ENCODE measurements at regions not wholly inside any gene's neighbourhood (a gene's known extent, or its start where the extent isn't known, plus 50 kb on each side); places are given as distances from the start of the nearest gene placed in this dataset.

DNA sequence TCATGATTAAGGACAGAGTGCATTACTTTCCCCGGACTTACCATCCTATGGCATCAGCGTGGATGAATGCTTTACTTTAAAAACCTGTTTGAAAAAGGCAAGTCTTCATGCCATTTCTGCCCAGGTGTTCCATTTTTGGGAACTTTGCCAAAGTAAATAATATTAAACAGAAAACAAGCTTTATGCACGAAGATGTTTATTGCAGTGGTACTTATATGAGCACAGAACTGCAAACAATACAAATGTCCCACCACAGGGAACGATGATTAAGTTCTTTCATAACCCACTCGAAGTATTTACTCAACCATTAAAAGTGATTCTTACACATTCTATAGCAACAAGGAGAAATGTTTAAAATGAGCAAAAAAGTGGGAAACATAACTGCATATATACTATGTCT lies 109.7 kb upstream of the GDF10 start:
- no peak for DNase-seq

DNA sequence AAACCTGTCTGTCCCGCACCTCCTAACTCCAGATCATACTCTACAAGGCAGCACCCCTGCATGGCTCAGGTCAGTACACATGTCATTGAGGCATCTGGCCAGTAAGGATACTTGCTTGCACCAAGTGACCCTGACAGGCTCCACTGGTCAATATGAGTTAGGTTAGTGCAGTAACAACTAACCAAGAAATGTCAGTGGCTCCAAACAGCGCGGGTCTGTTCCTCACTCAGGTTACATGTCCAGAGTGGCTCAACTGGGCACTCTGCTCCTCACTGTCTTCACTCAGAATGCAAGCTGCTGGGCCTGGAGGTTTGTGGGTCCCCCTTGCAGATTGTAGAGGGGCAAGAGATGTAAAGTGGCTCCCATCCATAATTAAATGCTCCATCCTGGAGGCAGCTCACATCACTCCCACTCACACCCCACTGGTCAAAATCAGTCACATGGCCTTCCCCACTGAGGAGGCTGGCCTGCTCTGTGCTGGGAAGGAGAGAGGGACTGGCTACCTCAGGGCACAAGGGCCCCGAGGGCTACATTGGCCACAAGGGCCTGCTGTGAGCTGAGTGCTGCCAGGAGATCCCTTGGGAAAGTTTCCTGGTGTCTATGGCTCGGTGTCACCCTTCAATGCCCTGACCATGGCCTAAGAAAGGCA lies 109.1 kb upstream of the GDF10 start:
- no peak for DNase-seq

DNA sequence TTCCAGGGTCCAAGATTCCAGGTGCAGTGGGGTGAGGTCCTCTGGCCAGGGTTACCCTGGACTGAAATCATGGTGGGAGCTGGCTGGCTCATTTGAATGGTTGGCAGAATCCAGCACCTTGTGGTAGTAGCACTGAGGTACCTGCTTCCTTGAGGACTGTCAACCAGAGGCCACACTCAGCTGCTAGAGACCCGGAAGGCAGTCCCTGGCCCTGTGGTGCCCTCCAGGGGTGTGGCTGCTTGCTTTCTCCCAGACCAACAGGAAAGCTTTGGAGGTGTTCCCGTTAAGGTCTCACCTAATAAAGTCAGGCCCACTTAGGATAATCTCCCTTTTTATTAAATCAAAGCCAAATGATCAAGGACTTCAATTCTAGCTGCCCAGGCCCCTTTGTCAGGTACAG lies 107.7 kb upstream of the GDF10 start:
- no peak for DNase-seq

DNA sequence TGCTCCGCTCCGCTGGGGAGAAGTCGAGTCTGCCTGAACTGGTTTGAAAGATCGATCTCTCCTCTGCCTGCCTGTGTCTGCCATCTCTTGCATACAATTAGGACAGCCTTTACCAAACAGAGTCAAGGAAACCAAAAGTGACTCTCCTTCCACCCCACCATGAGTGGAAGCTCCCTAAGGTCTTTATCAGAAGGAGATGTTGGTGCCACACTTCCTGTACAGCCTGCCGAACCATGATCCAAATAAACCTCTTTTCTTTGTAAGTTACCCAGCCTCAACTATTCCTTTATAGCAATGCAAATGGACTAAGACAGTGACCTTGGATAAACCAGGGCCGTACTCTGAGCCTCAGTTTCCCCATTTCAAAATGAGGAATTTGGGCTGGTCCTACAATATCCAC lies 106.3 kb upstream of the GDF10 start:
- no peak for DNase-seq

DNA sequence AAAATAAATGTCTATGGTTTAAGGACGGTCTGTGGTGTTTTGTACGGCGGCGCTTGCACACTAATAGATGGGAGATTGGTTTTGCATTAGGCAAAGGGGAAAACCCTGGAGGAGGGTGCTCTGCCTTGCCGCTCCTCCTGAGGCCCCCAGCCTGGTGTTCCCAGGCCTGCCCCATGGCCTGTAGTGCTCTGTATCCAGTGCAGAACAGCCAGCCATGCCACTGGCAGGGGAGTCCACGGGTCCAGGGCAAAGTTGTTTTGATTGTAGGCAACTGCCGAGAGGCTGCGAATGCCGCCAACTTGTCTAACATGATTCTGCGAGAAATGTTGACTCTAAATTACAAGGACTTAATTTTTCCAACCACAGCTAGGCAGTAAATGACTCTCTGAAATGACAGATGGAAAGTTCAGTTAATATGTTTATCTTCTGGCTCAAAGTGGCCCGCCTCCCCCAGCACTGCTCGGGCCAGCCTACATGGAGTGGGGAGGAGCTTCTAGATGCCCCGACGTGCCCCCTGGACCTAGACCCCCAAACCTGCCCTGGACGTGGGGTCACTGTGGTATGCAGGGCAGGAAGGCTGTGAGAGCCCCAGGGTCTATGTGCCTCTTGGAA lies 104.6 kb upstream of the GDF10 start:
- DNase-seq, result no peak

DNA sequence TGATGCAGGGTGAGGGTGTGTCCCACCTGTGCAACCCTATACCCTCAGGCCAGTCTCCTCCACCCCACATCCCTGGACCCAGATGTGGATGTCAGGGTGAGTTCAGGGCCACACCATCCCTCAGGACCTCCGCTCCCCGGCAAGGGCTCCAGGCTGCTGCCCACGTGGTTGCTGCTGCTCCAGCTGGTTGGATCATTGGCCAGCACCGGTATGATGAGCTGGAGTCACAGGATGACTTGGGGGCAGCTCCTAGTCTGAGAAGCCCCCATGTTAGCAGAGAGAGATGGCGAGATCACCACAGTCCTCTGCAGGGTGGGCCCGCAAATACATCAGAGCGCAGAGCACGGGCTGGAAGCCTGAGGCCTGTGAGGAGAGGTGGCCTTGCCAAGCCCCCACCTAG lies 103.3 kb upstream of the GDF10 start:
- DNase-seq, result no peak

DNA sequence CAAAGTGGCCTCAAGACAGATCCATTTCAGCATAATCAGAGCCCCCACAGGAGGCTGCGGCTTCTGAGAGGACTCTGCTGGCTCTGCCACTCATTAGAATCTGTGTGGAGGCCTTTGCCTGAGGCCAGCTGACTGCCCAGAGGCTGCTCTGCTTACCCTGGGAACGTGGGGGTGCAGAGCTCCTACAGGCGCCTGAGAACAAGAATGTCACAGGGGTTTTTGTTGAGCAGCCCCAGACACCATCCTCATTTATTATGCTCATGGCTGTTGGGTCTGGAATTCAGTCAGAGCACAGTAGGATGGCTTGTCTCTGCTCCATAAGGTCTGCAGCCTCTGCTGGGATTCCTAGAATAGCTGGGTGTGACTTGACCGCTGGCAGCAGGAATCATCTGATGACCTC lies 101.8 kb upstream of the GDF10 start:
- DNase-seq, result no peak

DNA sequence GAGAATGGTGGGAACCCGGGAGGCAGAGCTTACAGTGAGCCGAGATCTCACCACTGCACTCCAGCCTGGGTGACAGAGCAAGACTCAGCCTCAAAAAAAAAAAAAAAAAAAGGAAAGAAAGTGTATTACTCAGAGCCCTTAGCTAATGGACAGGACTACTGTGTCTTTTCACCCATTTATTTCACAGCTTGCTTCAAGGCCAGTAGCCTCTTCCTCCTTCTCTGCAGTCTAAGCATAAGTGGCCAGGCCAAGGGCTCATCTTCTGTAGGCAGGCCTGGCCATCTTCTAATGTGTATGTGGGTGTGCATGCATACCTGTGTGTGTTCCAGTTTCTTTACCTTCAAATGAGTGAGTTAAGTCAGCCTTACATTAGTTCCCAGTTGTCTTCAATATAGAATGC lies 94.8 kb upstream of the GDF10 start:
- no peak for DNase-seq

DNA sequence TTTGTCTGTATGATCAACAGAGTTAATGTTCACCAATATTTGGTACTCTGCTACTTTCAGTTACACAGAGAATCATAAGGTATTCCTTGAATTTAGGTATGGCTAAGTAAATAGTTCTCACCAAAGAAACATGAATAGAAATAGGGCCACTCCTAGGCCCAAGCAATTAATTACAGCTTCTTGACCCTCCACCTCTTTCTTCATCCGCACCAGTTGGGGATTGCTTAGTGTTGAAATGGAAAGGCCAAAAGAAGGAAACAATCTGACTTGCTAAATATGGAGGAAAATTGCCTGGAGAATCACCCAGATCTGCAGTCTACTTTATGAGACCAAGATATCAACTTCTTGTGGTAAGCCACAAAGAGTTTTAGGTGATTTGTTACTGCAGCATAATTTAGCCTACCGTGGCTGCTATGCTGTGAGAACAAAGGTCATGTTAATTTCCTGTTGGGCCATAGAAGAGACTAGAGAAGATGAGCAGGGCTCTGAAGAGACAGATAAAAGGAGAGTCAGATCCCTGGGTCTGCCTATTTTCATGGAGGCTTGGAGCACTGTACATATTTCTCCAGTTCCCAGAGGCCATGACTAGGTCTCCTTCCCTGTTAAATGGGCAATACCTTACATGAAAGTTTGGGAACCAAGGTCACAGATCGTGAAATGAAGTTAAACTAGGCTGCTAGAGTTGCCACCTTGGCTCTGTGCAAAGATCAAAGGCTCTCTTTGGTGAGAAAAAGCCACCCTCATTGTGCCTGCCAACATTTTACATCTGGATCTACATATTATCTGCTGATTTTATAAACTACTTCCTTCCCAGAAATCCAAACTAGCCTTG lies 93.3 kb upstream of the GDF10 start:
- DNase-seq, result no peak

DNA sequence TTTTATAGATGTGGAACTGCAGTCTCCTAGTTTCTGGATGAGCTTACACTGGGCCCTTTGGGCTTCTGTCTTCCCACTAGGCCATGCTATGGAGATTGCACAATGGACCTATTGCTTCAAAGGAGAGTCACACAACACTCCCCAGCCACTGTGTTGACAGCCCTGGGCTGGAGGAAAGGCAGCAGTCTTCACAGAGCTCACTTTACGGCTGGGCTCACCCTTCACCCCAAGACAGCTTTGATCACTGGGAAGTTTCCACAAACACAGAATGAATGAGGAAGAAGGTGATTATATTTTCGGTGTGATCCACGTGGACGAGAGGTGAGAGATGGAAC lies 92.7 kb upstream of the GDF10 start:
- no peak for DNase-seq

DNA sequence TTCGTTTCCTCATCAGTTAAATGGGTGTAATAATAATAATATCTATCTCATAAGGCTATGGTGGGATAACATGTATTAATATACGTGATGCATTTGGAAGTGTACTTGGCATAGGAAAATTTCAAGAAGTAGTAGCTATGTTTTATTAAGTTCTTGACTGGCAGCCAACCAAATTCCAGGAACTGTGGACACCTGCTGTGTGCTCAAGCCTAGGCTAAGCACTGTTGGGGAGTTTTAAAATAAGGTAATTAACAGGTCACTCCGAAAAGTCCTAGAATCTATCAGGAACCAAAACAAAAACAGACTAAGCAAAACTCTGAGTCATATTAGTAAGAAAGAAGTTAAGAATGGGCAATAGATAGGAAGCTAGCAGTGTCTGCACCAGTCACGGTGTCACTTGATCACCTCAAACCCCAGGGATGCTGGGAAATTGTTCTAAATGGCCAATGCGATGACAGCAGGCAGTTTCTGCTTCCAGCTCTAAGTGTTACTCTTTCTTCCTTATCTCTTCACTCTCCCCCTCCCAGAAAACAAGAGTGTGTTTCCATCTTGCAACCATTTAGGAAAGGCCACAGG lies 92.0 kb upstream of the GDF10 start:
- DNase-seq, result no peak

DNA sequence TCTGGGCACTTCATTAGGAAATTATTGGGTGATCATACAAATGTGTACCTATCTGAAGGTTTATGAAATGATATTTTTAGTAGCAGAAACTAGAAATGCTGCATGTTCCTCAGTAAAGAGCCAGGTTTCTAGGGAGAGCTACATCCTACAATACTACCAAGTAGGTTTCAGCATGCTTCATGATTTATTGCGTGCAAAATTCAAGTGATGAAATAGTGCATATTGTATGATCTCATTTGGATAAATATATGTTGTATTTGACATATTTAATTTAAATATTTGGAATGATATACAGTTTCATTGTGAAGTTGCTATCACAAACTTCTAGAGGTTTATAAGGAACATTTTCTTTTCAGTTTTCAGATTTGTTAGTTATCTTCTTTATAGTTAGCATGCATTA lies 90.5 kb upstream of the GDF10 start:
- DNase-seq, result no peak

DNA sequence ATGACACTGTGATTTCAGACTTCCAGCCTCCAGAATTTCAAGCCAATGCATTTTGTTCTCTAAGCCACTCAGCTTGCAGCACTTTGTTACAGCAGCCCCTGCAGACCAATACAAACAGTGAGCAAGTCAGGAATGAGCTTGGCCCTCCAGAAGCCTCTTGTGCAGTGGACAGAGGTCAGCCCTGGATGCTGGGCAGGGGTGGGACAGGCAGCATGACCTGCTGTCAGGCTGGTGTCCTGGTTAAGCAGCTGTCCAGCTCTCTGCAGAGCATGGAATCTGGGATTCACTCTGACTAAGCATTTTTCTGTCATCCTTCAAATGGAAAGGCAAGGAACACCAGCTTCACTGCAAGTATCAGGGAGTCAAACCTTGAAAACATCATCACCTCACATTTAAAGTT lies 85.5 kb upstream of the GDF10 start:
- DNase-seq, result no peak

DNA sequence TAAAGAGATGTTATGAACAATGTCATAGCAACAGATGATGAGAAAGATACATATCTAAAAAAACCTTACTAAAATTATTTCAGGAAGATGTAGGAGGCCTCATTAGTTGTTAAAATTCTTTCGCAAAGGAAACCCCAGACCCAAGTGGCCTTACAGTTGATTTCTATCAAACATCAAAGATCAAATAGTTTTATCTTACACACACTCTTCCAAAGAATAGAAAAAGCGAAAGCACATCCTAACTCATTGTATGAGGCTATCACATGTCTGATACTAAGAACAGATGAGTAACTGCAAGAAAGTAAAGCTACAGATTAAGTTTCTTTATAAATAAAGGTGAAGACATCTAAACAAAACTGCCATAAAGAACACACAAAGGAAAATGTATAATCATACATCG lies 82.9 kb upstream of the GDF10 start:
- DNase-seq, result no peak

DNA sequence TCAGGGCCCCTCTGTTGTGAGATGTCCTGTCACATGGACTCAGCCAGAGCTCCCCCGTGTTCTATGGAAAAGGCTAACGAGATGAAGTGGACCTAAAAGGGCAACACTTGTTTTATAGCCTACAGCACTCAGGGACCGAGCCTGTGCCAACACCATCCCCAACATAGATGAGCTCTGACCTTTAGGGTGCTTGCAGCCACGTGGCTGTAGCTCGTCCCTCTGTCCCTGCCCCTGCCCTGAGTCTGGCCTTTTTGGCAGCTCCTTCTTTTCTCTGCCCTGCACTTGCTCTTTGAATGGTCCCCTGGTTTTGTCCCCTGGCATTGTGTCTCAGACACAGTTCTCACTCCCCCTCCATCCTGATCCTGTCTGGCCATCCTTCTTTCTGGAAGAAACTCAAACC lies 81.2 kb upstream of the GDF10 start:
- no peak for DNase-seq

DNA sequence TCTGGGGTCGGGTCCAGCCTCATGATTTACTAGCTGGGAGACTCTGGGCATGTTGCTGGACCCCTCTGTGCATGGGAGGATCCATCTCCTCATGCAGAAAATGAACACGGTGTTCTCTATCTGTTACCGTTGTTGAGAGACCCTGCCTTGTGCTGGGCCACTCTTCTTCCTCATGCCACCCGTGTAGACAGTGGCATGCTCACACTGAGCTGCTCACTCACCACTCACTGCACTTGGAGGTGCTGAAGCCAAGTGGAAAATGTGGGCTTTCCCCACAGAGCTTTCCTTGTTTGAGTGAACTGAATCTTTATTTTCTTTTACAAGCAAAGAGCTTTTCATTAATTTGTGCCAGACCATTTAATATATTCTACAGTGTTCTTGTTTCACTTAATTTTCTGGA lies 77.5 kb upstream of the GDF10 start:
- DNase-seq, result no peak

DNA sequence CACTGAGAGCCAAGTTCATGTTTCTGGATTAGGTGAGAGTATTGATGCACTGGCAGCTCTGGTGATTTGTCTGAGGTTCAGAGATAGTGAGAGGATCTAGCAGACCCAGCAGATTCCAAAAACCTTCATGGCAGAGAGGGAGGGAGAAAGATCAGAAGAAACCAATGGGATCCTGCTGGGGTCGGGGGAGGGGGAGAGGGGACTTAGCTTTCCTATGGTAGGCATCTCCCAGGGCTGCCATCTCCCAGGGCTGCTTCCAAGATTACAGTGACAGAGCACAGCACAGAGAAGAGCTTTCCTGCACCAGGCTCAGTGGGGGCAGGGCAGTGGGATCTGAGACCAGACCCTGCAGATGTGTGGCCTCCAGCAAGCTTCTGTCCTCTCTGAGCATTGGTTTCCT lies 76.8 kb upstream of the GDF10 start:
- DNase-seq, result no peak

DNA sequence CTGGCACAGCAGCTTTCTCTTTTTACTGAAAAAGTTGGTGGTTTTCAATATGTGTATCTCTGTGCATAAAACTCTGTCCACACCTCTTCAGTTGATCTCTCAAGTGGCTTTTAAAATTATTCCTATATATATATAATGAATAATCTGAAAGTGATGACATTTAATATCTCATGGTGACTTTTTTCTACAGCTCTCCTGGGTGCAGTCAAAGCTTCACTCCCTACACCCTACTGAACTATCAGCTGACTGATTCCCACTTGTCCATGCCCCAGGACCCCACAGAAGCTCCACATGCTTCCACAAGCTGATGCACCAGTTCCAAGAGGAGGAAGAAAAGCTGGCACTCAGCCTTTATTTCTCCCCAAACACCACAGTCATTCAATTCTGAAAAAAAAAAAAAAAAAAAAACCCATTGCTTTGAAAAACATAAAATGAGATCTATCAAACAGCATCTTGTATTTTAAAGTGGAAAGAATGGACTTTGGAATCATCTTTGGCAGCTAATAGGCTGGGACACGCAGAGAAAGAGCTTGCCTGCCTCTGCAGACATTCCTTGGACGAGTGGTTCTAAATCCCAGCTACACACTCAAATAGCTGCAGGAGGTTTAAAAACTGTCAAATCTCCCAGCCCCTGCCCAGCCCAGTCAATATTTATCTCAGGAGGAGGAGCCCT lies 75.3 kb upstream of the GDF10 start:
- DNase-seq, result peak; percentile 24

DNA sequence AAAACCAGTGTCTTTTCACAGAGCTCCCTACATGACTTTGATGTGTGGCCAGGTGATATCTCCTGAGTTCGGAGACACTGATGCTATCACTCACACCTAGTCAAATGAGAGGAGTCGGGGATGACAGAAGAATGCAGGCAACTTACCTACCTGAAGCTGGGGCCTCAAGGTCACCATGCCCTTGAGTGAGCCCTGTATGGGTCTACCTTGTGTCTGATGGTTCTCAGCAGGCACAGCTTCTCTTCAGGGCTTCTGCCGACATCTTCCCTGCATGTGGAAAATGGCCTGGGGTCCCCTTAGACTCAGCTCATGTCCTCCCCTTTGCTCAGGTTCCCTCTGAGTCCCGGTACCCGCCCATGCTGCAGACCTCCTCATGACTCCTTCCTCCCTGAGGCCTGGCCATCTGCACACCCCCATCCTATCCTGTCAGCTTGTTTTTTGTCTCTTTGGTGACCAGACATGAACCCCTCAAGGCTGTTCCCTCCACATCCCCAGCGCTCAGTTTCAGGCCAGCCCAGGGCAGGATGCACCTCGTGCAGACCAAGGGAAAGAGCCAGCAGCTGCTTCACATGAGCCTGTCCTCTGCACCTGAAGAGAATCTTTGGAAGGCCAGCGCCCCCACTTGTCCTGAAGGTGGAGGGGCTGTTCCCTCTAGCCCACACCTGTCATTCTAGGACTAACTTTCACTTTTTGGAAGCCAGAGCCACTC lies 74.6 kb upstream of the GDF10 start:
- DNase-seq, result no peak

DNA sequence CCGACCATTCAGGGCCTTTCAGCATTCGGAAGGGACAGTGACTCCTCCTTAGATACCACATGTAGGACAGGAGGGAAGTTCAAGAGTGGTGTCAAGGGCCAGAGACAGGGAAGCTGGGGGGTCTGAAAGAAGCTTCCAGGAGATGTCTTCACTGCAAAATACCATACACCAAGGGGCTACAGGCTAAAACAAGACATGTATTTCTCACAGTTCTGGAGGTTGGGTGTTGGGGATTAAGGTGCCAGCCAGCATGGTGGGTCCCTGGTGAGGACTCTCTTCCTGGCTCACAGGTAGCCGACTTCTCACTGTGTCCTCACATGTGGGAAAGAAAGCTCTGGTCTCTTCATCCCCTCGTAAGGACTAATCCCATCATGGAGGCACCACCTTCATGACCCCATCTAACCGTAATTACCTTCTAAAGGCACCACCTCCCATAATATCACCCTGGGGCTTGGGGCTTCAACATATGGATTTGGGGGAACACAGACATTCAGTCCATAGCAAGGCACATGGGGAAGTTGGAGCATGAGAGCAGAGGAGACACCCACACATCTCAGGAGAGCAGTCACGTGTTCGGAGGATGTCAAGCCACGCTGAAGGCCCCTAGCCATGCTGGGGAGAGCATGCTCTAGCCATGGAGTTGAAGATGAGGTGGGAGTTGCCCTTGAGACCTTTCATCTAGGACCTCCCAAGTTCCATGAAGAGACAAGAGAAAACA lies 73.9 kb upstream of the GDF10 start:
- DNase-seq, result no peak

DNA sequence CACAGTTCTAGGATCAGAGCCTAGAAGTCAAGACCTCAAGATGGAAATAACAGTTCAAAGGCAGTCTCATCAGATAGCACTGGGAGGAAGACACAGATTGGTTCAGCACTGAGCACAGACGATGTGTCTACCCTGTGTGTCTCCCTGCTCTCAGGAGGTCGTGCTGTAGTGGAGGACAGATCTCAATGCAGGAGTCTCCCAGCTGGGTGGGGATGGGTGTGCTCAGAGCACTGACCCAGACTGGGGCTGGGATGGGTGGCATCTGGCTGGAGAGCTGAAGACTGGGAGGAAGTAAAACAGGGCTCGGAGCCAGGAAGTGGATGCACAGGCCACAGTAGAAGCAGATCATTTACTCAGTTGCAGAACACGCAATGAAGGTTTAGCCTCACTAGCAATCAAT lies 69.5 kb upstream of the GDF10 start:
- DNase-seq, result no peak
